Stimulated activated CD8-positive, alpha-beta memory T cell treated with anti-CD3 and anti-CD28 coated beads, Interleukin-12 subunit alpha, Interleukin-12 subunit beta, amount 100 ng/mL, for 24 hours (primary cell): ENCODE measurements at regions not wholly inside any gene's neighbourhood (a gene's known extent, or its start where the extent isn't known, plus 50 kb on each side); places are given as distances from the start of the nearest gene placed in this dataset.
"Not testable (repeated sequence)": the region's sequence is repeated elsewhere in the genome, so short reads cannot be mapped to it uniquely, and the experiment has no call there.

Experiments
- DNase-seq: peaks from one replicate; pipeline ENCODE4 v3.0.0-alpha.2; 2020; ENCODE audit errors: extremely low read depth

DNA sequence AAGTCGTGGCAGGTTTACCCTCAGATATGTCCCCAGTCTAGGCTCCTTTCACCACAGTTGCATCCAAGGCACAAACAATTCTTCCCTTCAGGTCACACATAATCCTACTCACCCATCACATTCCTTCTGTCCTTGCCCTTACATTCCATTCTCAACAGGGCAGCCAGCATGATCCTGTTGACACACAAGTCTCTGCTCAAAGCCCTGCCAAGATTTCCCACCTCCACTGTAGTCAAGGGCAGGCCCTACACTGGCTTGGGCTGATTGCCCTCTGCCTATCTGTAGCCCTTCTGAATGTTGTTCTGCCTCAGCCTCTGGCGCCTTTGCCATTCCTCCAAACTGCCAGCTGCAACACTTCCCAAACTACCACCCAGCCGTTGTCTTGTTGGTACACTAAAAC is 187.9 kb upstream of the AKR1E2 start:
- no peak for DNase-seq

DNA sequence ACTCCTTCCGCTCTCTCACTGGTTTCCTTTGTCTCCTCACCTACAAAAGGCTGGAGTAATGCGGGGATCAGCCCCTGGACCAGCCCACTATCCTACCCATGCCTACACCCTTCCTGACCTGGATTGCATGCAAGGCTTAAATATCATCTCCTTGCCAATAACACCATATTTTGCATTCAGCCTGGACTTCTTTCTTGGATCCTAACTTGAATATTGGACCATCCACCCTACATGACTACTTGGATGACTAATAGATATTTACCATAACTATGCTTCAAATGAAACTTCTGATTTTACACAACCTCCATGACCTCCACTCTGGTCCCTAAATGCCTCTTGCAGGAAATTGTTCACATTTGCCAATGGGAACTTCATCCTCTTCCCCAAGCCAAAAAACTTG is 188.3 kb upstream of the AKR1E2 start:
- no peak for DNase-seq

DNA sequence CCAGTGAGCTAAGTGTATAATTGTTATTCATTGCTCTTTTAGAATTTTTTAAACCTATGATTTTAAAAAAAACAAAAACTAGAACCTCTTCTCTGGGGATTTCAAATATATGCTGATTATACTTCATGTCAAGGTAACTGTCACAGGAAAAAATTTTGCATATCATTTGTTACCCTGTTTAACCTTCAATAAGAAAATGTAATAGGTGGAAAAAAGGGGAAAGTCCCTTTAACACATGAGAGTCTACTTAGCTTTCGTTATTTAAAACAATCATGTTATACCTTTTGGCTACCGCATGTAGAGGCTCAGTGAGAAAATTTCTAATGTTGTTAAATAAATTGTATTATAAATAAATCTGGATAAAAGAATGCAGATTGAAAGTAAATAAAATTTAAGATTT is 190.1 kb upstream of the AKR1E2 start:
- DNase-seq, result no peak

DNA sequence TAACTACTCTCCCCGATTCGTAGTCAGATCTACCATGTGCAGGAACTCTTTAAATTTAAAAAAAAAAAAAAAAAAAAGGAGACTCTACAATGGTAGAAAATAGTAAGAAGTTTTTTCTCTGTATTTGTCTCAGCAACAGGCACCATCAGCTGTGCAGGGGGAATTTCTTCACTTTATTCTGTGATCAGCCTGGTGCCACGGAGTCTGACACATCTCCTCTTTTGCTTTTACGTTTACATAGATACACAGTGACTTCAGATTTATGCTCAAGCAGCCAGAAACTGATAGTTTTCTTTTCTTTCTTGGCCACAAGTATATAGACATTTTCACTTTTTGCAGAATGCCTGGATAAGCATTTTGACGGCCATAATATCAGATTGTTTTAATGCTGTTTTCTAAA is 190.6 kb upstream of the AKR1E2 start:
- no peak for DNase-seq

DNA sequence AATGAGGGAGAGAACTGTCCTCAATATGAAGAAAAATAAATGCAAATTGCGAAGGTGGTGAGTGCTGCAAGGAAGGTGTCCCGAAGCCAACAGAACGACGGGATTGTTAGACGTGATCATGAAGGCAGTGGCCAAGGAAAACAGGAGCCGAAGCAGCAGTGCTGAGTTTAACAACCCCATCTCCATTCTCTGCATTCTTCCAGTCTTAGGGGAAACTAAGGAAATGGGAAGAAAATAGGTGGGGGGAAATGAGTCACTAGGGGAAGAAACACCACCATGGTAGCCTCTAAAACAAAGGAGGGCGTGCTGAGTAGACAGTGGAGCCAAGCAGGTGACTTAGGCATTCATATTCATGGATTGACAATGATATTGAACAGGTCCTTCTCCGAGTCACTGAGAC is 192.2 kb upstream of the AKR1E2 start:
- no peak for DNase-seq

DNA sequence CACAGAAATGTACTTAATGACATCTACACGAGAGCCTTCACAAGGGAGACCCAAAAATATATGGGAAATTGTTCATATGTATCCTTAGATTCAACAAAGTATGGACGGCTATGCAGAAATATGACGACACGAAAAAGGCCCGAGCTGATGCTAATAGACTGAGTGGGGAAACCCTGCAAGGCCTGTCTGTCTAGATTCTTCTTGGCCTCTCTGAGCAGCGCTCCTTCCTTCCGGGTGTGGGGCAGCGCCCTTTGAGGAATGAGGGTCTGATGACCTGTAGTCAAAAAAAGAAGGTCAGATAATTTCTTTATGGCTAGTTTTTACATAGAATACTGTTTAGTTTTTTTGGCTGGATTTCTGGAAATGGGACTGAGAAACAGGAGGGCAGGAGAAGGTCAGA is 192.8 kb upstream of the AKR1E2 start:
- DNase-seq, result no peak

DNA sequence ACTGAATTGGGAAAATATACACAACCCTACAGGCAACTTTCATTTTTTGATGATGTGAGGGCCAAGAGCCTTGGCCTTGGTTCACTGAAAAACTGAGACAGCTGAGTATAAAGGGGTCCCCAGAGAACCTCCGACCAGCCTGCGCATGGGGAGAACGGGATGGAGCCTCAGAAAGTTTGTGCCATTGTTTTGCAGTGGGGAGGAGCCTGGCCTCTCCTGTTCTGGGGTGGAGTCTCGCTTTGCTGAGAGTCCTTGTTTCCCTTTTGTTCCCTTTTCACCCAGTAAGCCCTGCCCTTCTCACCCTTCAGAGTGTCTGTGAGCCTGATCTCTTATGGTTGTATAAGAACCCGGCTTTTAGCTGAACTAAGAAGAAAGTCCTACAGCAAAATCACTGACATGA is 193.2 kb upstream of the AKR1E2 start:
- no peak for DNase-seq

DNA sequence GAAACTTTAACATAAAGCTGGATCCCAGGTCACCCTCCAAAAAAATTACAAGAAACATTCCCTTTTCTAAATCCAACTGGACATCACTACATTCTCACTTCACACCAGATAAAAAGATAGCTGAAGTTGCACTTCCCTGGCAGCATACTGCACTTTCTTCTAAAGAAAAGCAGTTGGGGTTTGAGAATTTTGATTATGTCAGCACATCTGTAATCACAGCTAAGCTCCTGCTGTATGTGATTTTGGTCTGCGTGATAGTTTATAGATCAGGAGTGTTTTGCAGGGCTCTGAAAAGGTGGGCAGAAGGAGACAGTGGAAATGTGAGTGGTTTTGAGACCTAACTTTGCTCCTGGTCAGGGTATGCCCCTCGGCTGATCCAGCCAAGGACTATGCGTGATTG is 199.1 kb upstream of the AKR1E2 start:
- DNase-seq, result no peak

DNA sequence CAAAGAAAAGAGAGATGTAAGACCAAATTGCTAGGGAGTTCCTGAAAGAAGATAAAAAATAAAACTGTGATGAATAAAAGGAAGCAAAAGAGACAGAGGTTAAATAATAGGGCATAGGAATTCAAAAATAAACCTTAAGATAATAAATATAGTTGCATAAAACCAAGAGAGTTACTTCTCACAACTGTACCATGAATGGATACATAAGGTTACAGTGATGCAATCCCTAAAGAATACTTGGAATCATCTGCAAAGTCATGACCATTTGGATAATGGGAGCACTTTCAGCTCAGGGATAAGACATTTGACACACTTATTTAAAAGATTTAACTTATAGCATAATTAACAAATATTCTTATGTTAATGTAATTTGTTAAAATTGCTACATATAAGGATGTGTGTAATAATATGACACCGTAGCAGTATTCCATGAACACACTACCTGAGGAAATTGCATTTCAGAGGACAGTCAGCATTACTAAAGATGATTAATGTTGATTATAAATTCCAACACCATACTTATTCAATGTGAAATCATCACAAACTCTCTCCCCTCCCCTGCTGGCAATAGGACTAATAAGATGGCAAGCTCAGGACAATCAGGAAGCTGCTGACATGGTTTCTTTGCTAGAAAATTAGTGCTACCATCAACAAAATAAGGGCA is 202.1 kb upstream of the AKR1E2 start:
- DNase-seq, result no peak

DNA sequence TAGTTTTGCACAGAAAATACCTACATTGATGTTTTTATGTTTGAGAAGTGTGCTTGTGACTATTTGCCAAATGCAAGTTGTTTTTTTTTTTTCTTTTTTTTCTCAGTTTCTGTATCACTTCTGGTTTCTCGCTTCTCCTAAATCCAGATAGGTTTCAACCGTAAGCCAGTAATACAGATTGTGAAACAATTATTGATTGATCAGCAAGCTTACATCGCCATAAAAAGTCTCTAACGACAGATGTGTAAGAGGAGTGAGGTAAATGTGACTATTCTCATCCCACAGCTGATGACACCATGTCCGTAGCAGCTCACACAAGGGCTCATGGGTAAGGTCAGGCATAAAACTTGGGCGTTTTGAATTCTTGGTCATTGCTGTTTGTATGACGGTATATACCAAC is 202.8 kb upstream of the AKR1E2 start:
- no peak for DNase-seq

DNA sequence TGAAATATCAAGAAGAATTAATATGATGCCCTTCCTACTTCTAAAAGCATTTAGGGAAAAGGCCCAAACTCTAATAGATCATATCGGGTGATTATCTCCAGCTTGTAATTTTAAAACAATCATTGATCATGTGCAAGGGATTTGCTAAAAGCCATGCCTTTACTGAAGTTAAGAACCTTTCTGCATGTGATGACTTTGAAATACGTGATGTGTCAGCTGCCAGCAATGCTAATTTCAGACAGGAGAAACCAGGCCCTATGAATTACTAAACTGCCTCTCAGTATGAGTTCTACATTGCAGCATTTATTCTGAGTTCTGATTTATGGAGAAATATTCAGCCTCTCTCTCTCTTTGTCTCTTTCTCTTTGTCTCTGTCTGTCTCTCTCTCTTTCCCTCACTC is 203.6 kb upstream of the AKR1E2 start:
- DNase-seq, result no peak

DNA sequence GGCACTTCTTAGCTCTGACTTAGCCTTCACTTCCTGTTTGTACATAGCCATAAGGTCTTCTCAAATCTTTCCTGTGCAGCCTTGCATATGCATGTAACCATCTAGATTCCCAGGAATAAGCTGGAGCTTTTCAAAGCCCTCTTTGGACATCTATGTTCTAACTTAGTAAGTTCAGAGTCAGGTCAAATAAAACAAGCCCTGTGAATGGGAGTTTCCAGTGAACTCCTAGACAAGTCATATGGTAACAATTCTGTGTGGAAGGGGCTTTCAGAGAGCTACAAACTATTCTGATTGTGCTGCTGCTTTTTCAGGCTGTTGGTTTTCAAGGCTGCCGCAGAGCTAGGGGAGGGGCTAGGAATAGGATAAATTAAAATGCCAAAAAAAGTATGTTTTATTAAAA is 208.4 kb upstream of the AKR1E2 start:
- no peak for DNase-seq

DNA sequence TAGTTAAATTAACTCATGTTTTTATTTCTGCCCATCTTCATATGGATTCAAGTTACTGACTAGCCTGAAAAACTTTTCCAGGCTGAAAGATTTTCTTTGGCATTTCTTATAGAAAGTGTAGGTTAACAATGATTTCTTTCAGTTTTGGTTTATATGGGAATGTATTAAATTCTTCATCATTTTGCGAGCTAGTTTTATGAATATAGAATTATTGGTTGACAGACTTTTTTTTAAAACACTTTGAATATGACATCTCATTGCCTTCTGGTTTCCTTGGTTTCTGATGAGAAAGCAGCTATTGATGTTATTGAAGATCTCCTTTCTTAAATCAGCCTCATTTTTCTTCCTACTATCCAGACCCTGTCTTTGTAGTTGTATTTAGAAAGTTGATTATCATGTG is 211.0 kb upstream of the AKR1E2 start:
- no peak for DNase-seq

DNA sequence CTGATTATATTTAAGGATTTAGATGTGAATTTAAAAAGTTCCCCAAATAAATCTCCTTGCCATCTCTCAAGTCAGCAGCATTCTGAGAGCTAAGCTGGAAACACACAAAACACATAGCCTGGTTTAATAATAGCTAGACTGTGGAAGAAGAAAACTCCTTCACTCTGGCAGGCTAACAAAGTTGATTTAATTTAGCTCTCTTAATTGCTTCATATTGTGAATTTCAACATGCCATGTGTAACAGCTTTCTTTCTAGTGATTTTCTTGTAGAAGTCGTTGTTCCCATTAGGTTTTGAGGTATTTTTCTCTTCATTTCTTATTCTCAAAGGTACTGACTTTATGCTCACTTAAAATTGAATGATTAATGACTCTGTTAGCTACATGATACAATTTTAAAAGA is 216.8 kb upstream of the AKR1E2 start:
- no peak for DNase-seq

DNA sequence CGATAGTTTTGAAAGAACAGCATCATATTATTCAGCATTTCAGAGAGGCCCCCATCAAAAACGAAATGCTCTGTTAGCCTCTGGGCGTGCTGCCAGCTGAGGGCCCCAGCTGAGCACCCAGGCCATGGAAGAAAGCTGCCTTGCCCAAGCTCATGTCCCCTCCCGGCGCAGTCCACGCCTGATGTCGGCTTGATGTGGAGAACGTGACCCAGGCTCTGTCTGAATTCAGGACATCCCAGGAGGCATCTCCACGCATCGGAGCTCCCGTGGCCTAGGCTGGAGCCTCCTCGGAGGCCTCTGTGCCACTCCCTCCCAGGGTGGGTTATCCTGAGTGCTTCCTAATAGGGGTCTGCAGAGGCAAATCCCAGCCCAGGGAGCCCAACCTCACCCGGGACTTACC is 218.3 kb upstream of the AKR1E2 start:
- no peak for DNase-seq

DNA sequence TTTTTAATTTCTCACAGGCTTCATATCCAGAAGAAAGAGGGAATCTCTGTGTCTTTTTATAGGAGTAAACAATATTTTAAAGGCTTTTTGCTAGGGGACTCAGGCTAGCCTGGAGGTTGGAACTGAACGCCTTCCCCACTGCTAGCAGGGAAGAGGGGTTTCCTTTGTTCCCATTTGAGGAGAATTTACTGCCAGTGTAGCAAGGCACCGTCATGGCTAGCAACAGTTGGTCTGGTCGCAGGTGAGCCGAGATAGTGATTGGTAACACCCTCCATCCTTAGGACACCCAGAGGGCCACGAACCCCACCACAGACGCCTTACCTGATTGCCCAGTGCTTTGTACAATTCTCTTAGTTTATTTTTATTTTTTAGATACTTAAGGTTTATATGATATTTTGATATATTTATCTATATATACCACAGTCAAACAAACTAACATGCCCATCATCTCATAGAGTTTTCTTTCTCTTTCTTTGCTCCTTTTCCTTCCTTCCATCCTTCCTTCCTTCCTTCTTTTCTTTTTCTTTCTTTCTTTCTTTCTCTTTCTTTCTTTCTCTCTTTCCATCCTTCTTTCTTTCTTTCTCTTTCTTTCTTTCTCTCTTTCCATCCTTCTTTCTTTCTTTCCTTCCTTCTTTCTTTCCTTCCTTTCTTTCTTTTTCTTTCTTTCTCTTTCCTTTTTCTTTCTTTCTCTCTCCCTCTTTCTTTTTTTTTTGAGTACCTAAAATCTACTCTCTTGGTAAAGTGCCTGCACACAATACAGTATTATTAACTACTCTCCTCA is 219.0 kb upstream of the AKR1E2 start:
- DNase-seq, result no peak

DNA sequence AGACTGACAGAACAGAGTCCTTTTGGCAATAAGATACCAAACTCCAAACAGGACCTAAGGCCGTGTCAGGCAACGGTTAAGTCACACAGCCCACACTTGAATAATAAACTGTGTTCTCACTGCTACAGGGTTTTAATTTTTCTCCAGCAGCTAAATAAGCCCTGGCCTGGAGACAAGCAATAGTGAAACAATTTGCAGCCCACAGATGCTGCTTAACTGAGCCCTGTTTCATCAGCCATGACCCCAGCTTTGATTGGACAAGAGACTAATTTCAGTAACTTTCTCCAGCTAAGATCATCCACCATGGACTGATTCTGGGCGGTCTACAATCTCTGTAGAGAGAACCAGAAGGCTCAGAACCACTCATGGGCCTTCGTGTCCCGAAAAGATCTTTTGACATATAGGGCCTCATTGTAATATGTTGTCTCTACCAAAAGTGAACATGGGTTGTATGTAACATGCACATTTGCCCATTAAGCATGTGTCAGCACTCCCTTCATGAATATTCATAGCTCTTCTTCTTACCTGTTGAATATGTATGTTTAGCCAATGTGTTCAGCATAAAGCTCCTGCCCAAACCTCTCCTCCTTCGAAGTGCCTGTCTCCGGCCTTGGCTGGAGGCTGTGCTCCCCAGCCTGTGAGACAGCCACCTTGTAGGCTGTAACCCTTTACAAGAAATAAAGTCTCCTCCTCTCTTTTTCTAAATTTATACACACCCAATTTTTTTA is 223.1 kb upstream of the AKR1E2 start:
- no peak for DNase-seq

DNA sequence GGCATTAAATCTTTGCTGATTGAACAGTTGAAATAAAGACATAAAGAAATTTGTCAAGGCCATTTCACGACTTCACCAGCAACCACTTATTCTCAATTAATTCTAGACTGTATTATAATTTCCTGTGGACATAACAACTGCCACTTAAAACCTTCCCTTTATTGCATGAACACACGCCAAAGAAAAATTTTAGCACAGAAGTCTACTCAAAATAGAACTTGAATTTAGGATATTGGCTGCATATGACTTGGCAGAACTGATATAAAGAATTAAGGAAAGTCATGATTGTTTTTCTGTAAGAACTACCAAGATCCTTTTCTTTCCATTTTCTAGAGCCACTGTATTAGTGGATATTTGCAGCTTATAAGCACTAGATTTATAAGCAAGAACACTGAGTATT is 226.5 kb upstream of the AKR1E2 start:
- DNase-seq, result no peak

DNA sequence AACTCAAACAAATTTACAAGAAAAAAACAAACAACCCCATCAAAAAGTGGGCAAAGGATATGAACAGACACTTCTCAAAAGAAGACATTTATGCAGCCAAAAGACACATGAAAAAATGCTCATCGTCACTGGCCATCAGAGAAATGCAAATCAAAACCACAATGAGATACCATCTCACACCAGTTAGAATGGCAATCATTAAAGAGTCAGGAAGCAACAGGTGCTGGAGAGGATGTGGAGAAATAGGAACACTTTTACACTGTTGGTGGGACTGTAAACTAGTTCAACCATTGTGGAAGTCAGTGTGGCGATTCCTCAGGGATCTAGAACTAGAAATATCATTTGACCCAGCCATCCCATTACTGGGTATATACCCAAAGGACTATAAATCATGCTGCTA is 228.1 kb upstream of the AKR1E2 start:
- not testable (repeated sequence) for DNase-seq

DNA sequence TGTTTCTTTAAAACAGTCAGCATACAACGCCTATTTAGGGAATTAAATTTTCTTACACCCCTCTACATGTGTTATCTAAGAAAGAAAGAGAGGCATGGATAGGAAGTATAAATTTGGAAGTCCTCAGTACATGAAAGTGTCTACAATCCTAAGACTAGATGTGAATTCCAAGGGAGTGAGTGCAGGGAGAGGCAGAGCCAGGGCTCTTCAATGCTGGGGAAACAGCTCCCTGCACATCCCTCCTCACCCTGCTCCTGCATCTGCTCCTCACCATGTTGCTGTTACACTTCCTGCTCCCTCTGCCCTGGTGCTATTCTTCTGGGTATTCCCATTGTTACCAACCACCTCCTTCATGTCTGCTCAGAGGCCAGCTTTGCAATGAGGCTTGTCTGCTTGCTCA is 229.1 kb upstream of the AKR1E2 start:
- no peak for DNase-seq

DNA sequence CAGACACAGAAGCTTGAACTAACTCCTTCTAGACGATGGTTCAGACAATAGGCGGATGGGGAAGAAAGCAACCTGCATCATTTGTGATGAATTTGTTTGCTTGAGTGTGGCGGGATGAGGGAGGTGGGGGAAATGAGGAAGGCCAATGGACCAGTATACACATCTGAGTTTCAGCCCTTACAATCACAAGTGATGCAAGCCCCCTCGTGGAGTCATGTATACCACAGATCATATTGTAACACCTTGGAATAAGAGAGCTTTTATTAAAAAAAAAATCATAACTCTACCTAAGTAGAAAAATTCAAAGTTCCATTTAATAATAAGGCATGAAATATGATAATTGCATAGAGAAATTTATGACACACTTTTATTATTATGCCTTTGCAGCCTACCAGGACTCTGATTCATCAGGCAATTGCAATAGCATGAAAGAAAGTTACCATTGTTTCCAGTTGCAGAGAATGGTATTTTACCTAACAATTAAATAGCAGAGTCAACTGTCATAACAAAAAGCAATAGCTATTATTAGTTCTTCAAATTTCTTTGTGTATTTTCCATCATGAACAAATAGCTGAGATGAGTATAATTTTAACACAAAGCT is 230.2 kb upstream of the AKR1E2 start:
- DNase-seq, result no peak

DNA sequence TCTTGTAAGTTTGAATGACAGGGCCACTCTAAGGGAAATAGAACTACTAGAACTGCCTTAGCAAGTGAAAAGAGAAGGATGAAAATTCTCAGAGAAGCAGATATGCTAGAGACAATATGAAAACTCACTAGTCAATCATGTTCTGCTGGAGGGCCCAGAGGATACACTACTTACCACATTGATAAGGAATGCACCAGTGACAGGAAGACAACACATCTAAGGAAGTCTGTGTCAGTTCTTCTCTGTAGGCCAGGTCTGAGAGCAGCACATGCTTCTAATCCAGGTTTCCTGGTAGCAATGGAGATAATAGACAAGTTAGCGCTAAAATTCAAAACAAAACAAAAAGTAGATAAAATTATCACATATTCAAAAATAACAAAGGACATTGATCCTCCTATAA is 235.2 kb upstream of the AKR1E2 start:
- DNase-seq, result no peak

DNA sequence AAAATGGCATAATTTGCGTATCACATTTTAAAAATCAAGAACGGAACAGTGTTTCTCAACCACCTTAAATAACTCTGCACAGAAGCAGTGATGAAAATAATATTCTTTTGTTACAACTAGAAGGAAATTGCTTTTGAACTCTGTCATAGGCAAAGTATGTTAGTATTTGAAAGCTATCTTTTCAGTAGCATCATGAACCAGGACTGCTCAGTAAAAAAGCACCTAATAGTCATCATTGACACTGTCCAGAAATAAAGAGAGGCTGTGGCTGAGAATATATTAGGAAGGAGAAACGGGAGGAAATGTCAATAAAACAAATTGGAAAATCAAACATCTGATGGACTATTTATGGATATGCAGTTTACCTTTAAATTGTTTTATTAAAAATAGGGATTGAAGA is 237.2 kb upstream of the AKR1E2 start:
- no peak for DNase-seq
